NCI-H2107 (cell line): ENCODE measurements at regions not wholly inside any gene's neighbourhood (a gene's known extent, or its start where the extent isn't known, plus 50 kb on each side); places are given as distances from the start of the nearest gene placed in this dataset.

Source experiments
- DNase-seq: peaks from one replicate; lab custom pipeline; 2025; lab: John Stamatoyannopoulos, UW

DNA sequence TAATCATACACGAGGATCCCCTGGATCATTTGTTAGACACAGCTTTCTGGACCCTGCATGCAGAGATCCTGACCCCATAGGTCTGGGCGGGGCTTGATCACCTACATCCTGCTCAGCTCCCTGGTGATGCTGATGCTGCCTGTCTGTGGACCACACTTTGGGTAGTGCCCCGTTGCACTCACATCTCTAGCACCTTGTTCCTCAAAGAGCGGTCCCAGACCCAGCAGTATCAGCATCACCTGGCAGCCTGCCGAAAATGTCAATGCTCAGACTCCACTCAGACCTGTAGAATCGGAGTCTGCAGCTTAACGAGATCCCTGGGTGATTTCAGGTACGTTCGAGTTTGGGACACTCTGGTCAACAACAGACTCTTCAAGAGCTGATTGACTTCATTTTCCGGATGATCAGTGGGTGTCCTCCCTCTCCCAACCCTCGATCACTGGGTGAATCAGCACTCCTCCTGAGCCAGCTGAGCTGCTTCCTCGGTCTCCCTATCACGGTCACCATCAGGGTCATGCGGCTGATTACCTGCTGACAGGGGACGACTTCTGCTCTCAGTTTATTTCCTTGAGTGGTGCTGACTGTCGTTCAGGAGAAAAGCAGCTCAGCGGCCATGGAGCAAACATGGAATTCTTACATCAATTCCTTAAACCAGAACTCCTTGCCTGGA, 150.6 kb upstream of the RAB12 start:
- DNase-seq = no peak

DNA sequence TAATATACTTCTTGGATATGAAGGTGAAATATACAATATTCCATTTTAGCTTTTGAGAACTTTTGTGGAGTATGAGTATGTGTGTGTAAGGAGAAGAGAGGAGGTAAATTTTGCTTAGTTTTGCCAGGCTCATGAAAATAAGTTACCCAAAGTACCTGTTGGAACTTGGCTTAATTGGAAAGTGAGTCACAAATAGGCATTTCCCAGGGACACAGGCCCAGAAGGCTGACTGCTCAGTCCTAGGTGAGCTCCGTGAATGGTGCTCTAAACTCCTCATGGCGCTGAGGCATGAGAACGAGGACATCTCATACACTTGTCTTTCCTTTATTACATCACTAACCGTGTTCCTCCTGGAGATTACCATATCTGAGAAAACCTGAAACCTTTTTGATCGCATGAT, 148.5 kb upstream of the RAB12 start:
- no peak for DNase-seq

DNA sequence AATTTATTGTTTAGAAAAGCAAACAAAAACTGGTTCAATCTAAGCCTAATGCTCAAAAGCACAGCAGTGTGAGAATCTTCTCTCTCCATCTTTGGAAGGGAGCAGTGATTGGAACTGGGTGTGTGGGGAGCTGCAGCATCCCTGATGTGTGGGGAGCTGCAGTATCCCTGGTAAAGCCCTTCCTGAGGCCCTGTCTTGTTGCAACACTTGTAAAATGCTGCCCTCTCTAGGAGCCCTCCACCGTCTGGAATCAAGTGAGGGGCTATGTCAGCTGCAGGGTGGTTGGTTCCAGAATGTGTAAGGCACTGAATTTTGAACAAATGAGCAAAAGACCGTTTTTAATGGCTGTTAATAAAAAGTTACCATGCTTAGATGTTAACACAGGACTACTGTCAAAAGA, 147.7 kb upstream of the RAB12 start:
- DNase-seq = no peak

GRCh38 chr18:8462651-8463185, 146.5 kb upstream of the RAB12 start:
- no peak for DNase-seq

DNA sequence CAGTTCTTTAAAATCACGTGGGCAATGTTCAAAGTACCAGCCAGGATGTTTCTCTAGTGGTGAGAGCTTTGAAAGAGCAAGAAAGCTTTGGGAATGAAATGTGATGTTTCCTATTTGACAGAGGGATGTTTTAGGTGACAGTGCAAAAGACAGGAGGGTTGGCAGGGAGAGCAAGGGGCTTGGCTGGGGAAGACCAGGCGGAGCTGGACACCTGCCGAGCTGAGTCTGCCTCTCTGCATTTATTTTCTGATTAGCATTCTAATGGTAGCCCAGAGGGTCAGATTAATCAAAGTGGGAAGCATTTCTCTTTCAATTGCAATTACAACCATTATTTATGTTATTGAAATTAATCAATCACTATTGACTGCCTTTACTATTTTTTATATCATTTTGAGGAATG, 145.4 kb upstream of the RAB12 start:
- no peak for DNase-seq

DNA sequence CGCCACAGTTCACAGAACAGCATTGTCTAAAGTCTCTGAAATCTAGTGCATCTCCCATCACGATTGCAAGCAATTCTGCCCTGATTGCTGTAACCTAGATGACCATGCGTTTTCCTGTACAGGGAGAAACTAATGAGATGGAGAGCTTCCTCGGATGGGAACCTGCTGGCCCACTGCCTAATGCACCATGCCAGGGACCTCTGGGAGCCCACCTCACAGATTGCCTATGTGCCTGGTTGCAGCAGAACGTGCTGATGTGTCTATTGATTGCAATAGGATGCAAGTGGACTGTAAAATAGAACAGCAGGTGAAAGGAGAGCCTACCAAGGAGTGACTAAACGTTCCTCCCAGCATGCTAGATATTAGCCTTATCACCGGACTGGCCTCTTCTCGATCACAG, 141.0 kb upstream of the RAB12 start:
- DNase-seq = no peak

GRCh38 chr18:8468921-8469335, 140.3 kb upstream of the RAB12 start:
- no peak for DNase-seq

GRCh38 chr18:8469544-8470130, 139.6 kb upstream of the RAB12 start:
- no peak for DNase-seq

DNA sequence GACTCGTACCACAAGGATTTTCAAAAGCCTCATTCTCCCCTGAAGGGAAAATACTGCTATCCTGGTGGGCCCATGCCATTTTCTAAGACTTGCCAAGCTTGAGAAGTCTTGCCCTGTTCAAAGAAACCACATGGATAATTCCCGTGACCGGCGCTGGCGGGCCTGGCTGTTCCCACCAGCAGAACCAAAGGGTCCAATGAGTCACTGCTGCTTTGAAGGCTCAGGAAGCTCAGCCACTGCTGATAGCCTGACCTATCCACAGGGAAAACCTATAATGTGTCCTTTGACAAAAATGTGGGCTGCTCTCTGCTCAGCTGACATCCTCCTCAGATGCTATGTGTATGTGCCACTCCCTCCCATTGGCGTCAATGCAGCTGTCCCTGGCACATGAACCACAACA, 137.9 kb upstream of the RAB12 start:
- no peak for DNase-seq

GRCh38 chr18:8474661-8475060, 134.6 kb upstream of the RAB12 start:
- DNase-seq = no peak

- DNase-seq = no peak
Measured at GRCh38 chr18:8477615-8478014, 131.6 kb upstream of the RAB12 start.

- no peak for DNase-seq
Measured at GRCh38 chr18:8478166-8478967, 130.9 kb upstream of the RAB12 start.

GRCh38 chr18:8478968-8479370, 130.3 kb upstream of the RAB12 start:
- no peak for DNase-seq

- no peak for DNase-seq
Measured at GRCh38 chr18:8479789-8480188, 129.4 kb upstream of the RAB12 start.

GRCh38 chr18:8480506-8481328, 128.5 kb upstream of the RAB12 start:
- peak; percentile 14 for DNase-seq

DNA sequence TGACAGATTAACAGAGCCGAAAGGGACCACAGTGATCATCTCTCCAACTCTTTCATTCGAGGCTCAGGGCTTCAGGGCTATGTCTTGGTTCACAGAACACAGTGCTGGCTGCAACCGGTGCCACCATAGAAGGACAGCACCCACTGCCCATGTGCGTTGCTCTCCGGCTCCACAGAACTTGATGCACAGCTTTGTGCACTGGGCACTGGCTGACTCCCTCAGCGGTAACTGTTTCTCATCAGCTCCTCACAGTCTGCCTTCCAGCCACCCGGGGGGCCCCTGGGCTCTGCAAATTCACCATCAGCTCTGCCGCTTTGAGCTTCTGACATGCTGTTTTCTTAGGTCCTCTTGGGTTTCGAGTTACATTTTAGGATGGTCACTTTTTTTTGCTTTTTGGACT, 124.3 kb upstream of the RAB12 start:
- DNase-seq = no peak

DNA sequence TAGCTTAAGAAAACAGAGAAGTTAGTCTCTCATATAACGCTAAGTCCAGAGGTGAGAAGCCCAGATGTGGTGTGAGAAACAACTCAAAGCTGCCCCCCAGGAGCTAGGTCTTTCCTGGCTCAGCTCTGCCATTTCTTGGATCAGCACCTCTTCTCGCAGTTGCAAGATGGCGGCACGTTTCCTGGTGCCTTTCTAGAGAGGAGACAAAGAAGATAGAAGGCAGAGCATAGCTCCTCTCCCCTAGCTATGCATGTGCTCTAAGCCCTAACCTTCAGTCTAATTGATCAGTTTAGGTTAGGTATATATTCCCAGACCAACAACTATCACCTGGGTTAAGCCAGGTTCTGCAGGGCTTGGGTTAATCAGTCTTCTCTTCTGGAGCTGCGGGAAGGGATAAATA, 119.5 kb upstream of the RAB12 start:
- no peak for DNase-seq

DNA sequence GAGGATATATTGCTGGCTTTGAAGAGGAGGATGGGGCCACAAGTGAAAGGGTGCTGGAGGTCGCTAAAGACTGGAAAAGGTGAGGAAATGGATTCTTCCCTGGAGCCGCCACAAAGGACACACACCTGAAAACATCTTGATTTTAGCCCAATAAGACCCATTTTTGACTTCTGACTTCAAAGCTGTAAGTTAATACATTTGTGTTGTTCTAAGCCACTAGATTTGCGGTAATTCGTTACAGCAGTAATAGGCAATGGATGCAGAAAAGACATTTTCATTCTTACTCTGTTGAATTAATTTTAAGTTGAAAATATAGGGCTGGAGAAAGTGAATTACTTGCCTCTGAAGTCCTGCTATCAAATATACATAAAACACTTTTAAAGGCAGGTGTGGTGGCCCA, 117.7 kb upstream of the RAB12 start:
- no peak for DNase-seq

- no peak for DNase-seq
Measured at GRCh38 chr18:8493141-8493540, 116.1 kb upstream of the RAB12 start.

GRCh38 chr18:8496186-8496585, 113.1 kb upstream of the RAB12 start:
- DNase-seq = no peak

DNA sequence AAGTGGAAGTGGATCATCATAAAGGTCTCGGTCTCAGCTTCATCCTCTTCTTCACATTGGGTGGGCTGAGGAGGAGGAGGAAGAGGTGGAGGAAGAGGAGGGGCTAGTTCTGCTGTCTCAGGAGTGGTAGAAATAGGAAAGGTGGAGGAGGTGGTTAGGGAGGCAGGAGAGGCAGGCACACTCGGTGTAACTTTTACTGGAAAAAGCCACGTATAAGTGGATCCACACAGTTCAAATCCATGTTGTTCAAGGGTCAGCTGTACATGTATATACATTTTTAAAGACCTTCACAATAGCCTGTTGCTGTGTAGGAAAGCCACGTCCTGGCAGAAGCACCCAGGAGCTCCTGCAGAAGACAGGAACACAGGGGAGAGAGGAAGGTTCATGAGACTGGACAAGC, 110.3 kb upstream of the RAB12 start:
- DNase-seq = no peak
